Activated CD4-positive, alpha-beta T cell treated with anti-CD3 and anti-CD28 coated beads, Interleukin-2, amount 50 U/mL, for 1 hour (primary cell): ENCODE measurements at regions not wholly inside any gene's neighbourhood (a gene's known extent, or its start where the extent isn't known, plus 50 kb on each side); places are given as distances from the start of the nearest gene placed in this dataset.
"Not testable (repeated sequence)": the region's sequence is repeated elsewhere in the genome, so short reads cannot be mapped to it uniquely, and the experiment has no call there.

Source experiments
- DNase-seq: peaks from one replicate; pipeline ENCODE4 v3.0.0-alpha.2; 2020

- DNase-seq = no peak
Observed at GRCh38 chr2:62410015-62410453, 96.0 kb downstream of the TMEM17 start.

GRCh38 chr2:62409442-62409841 lies 96.6 kb downstream of the TMEM17 start:
- DNase-seq = no peak

GRCh38 chr2:62408241-62408677 lies 97.7 kb downstream of the TMEM17 start:
- DNase-seq = no peak

GRCh38 chr2:62407838-62408237 lies 98.2 kb downstream of the TMEM17 start:
- DNase-seq = no peak

- DNase-seq = no peak
Observed at GRCh38 chr2:62407401-62407800, 98.6 kb downstream of the TMEM17 start.

- no peak for DNase-seq
Observed at GRCh38 chr2:62406573-62407043, 99.4 kb downstream of the TMEM17 start.

GRCh38 chr2:62404913-62405312 lies 101.1 kb downstream of the TMEM17 start:
- DNase-seq = no peak

GRCh38 chr2:62402156-62402555 lies 103.8 kb downstream of the TMEM17 start:
- no peak for DNase-seq

- no peak for DNase-seq
Observed at GRCh38 chr2:62398356-62398755, 107.6 kb downstream of the TMEM17 start.

- DNase-seq = no peak
Observed at GRCh38 chr2:62396880-62397279, 109.1 kb downstream of the TMEM17 start.

- DNase-seq = no peak
Observed at GRCh38 chr2:62393293-62393692, 112.7 kb downstream of the TMEM17 start.

- no peak for DNase-seq
Observed at GRCh38 chr2:62391696-62392095, 114.3 kb downstream of the TMEM17 start.

- not testable (repeated sequence) for DNase-seq
Observed at GRCh38 chr2:62386378-62386777, 119.6 kb downstream of the TMEM17 start.

GRCh38 chr2:62383846-62384245 lies 122.1 kb downstream of the TMEM17 start:
- DNase-seq = no peak

GRCh38 chr2:62382757-62383156 lies 123.2 kb downstream of the TMEM17 start:
- no peak for DNase-seq

GRCh38 chr2:62382122-62382521 lies 123.9 kb downstream of the TMEM17 start:
- no peak for DNase-seq

GRCh38 chr2:62381656-62382055 lies 124.3 kb downstream of the TMEM17 start:
- no peak for DNase-seq

- no peak for DNase-seq
Observed at GRCh38 chr2:62379566-62379965, 126.4 kb downstream of the TMEM17 start.

- DNase-seq = no peak
Observed at GRCh38 chr2:62375113-62375420, 130.9 kb downstream of the TMEM17 start.

- DNase-seq = no peak
Observed at GRCh38 chr2:62374301-62375112, 131.5 kb downstream of the TMEM17 start.

- DNase-seq = no peak
Observed at GRCh38 chr2:62372824-62373223, 133.2 kb downstream of the TMEM17 start.

GRCh38 chr2:62370321-62371250 lies 135.4 kb downstream of the TMEM17 start:
- DNase-seq = no peak

- no peak for DNase-seq
Observed at GRCh38 chr2:62369541-62370202, 136.3 kb downstream of the TMEM17 start.
